ENCODE measurements at regions not wholly inside any gene's neighbourhood (a gene's known extent, or its start where the extent isn't known, plus 50 kb on each side); places are given as distances from the start of the nearest gene placed in this dataset.

- 92 to 96% methylated on average over 1 to 3 of the region's 4 CpGs for WGBS, 2 experiments (ENCODE audit: insufficient coverage in 2 of 2)
- H3K36me3 ChIP-seq (ENCODE audit: control insufficient read depth, insufficient read depth, low read length): no peaks in the 10 kb centered on the region
- peaks cover 13% of the 10 kb centered on the region for H3K4me1 ChIP-seq (ENCODE audit: control insufficient read depth, insufficient read depth, low read length, poor library complexity, severe bottlenecking)
- no peaks in the 10 kb centered on the region for H3K9me3 ChIP-seq (ENCODE audit: control insufficient read depth, low read length)
- no peak overlapping the region for H3K27ac ChIP-seq (ENCODE audit: low read depth, low read length, severe bottlenecking)
- no peak overlapping the region for H3K4me3 ChIP-seq (ENCODE audit: extremely low read depth, insufficient read depth, low read length, poor library complexity, severe bottlenecking)
Observed at GRCh38 chr22:27507935-27508526, 293.5 kb downstream of the MN1 start.

- Histone ChIP-seq H3K27ac (ENCODE audit: low read depth, low read length, severe bottlenecking) (no peak overlapping the region), H3K4me3 (ENCODE audit: extremely low read depth, insufficient read depth, low read length, poor library complexity, severe bottlenecking) (no peak overlapping the region), H3K4me1 (ENCODE audit: control insufficient read depth, insufficient read depth, low read length, poor library complexity, severe bottlenecking) (peaks cover 13% of the 10 kb centered on the region), H3K9me3 (ENCODE audit: control insufficient read depth, low read length) (no peaks in the 10 kb centered on the region), H3K36me3 (ENCODE audit: control insufficient read depth, insufficient read depth, low read length) (no peaks in the 10 kb centered on the region)
- 95% methylated on average over 2 of the region's 3 CpGs; no CpG with 5 or more reads in 1 of the 2 experiments for WGBS, 2 experiments (ENCODE audit: insufficient coverage in 2 of 2)
Observed at GRCh38 chr22:27509132-27509920, 292.2 kb downstream of the MN1 start.

DNA sequence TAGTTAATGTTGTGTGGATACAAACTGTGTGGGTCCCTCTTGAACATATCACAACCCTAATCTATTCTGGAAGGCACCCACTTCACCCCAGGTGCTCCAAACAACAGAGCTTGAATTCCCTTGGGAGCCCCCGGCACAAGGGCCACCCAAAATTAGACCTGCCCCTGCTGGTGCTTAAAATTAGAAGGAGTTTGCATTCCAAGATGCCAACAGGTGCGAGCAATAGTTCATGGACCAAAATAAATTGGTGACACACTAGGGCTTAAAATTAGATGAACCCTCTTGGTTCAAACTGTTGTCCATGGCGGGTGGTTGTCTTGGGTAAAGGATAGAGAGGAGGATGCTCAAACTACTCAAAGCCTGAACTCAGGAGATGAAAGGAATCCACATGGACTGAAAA, 291.5 kb downstream of the MN1 start:
- Histone ChIP-seq H3K9me3 (ENCODE audit: control insufficient read depth, low read length) (no peaks in the 10 kb centered on the region), H3K4me1 (ENCODE audit: control insufficient read depth, insufficient read depth, low read length, poor library complexity, severe bottlenecking) (peaks cover 13% of the 10 kb centered on the region), H3K27ac (ENCODE audit: low read depth, low read length, severe bottlenecking) (no peak overlapping the region), H3K4me3 (ENCODE audit: extremely low read depth, insufficient read depth, low read length, poor library complexity, severe bottlenecking) (no peak overlapping the region), H3K36me3 (ENCODE audit: control insufficient read depth, insufficient read depth, low read length) (no peaks in the 10 kb centered on the region)
- WGBS, 2 experiments (ENCODE audit: insufficient coverage in 2 of 2): 96% methylated on average over 2 to 3 of the region's 3 CpGs

GRCh38 chr22:27512283-27512761, 289.2 kb downstream of the MN1 start:
- no peaks in the 10 kb centered on the region for H3K36me3 ChIP-seq (ENCODE audit: control insufficient read depth, insufficient read depth, low read length)
- H3K27ac ChIP-seq (ENCODE audit: low read depth, low read length, severe bottlenecking): no peak overlapping the region
- H3K4me1 ChIP-seq (ENCODE audit: control insufficient read depth, insufficient read depth, low read length, poor library complexity, severe bottlenecking): peaks cover 9% of the 10 kb centered on the region
- H3K4me3 ChIP-seq (ENCODE audit: extremely low read depth, insufficient read depth, low read length, poor library complexity, severe bottlenecking): no peak overlapping the region
- WGBS, 2 experiments (ENCODE audit: insufficient coverage in 2 of 2): 82 to 90% methylated on average over 8 to 9 of the region's 13 CpGs
- no peaks in the 10 kb centered on the region for H3K9me3 ChIP-seq (ENCODE audit: control insufficient read depth, low read length)

DNA sequence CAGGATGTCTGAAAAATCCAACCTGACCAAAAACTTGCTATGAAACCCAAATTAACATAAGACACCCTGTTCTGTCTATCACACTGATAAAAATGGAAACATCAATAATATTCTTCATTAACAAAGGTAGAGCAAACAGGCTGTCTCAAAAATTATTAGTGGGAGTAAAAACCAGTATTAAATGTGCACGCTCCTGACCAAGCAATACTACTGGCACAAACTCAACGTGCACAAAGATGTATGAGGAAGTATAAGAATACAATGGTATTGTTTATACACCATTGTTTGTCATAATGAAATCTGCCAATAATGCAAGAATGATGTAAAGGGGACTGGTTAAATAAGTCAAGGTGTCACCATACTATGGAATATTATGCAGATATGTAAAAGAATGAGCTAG, 288.5 kb downstream of the MN1 start:
- Histone ChIP-seq H3K36me3 (ENCODE audit: control insufficient read depth, insufficient read depth, low read length) (no peaks in the 10 kb centered on the region), H3K4me1 (ENCODE audit: control insufficient read depth, insufficient read depth, low read length, poor library complexity, severe bottlenecking) (peaks cover 8% of the 10 kb centered on the region), H3K4me3 (ENCODE audit: extremely low read depth, insufficient read depth, low read length, poor library complexity, severe bottlenecking) (no peak overlapping the region), H3K27ac (ENCODE audit: low read depth, low read length, severe bottlenecking) (no peak overlapping the region), H3K9me3 (ENCODE audit: control insufficient read depth, low read length) (no peaks in the 10 kb centered on the region)
- no CpG with 5 or more reads among the region's 2 CpGs for WGBS, 2 experiments (ENCODE audit: insufficient coverage in 2 of 2)

DNA sequence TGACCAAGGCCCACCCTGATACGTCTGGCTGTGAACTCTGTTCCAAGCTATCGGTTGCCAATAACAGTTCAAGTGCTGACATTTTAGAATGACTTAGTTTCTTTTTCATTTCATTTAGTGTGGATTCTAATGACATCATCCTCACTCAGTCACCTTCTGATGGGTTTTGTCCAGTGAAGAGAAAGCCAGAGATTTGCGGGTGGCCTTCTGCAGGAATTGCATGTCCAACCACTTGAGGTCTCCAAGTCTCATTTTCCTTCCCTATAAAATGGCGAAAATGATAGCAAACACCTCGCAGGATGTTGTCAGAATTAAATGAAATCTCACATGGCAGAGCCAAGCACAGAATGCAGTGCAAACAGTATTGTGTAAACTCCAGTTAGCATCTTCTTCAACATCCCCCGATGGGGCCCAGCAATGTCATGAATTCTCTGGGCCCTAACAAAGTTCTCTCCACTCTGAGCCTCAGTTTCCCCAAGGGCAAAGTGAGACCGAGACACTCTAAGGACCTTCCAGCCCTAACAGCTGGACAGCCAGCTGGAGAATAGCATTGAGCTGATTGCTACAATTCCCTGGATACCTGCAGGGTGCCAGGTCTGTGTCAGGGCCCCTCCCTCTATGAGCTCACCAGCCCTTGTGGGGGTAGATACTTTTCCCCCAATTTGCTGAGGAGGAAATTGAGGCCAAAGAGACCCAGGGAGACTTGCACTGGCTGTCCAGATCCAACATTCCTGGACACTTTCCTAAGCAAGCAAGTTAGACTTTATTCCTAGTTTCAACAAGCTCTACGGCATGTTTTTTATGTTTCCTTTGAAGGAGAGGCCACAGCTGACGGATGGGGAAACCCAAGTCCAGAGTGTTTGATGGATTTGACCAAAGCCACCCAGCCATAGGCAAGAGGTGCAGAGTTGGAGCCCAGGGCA, 286.7 kb downstream of the MN1 start:
- 87 to 88% methylated on average over 5 to 7 of the region's 9 CpGs for WGBS, 2 experiments (ENCODE audit: insufficient coverage in 2 of 2)
- H3K9me3 ChIP-seq (ENCODE audit: control insufficient read depth, low read length): no peaks in the 10 kb centered on the region

GRCh38 chr22:27517361-27518155, 284.0 kb downstream of the MN1 start:
- Histone ChIP-seq H3K4me3 (ENCODE audit: extremely low read depth, insufficient read depth, low read length, poor library complexity, severe bottlenecking) (no peak overlapping the region), H3K36me3 (ENCODE audit: control insufficient read depth, insufficient read depth, low read length) (no peaks in the 10 kb centered on the region), H3K27ac (ENCODE audit: low read depth, low read length, severe bottlenecking) (no peak overlapping the region), H3K4me1 (ENCODE audit: control insufficient read depth, insufficient read depth, low read length, poor library complexity, severe bottlenecking) (peaks cover 7% of the 10 kb centered on the region), H3K9me3 (ENCODE audit: control insufficient read depth, low read length) (no peaks in the 10 kb centered on the region)
- 94 to 95% methylated on average over 6 of the region's 7 CpGs for WGBS, 2 experiments (ENCODE audit: insufficient coverage in 2 of 2)

More for the DNA sequence above, 286.7 kb downstream of the MN1 start:
- Histone ChIP-seq H3K27ac (ENCODE audit: low read depth, low read length, severe bottlenecking) (no peak overlapping the region), H3K36me3 (ENCODE audit: control insufficient read depth, insufficient read depth, low read length) (no peaks in the 10 kb centered on the region), H3K4me3 (ENCODE audit: extremely low read depth, insufficient read depth, low read length, poor library complexity, severe bottlenecking) (no peak overlapping the region), H3K4me1 (ENCODE audit: control insufficient read depth, insufficient read depth, low read length, poor library complexity, severe bottlenecking) (peaks cover 14% of the 10 kb centered on the region)

DNA sequence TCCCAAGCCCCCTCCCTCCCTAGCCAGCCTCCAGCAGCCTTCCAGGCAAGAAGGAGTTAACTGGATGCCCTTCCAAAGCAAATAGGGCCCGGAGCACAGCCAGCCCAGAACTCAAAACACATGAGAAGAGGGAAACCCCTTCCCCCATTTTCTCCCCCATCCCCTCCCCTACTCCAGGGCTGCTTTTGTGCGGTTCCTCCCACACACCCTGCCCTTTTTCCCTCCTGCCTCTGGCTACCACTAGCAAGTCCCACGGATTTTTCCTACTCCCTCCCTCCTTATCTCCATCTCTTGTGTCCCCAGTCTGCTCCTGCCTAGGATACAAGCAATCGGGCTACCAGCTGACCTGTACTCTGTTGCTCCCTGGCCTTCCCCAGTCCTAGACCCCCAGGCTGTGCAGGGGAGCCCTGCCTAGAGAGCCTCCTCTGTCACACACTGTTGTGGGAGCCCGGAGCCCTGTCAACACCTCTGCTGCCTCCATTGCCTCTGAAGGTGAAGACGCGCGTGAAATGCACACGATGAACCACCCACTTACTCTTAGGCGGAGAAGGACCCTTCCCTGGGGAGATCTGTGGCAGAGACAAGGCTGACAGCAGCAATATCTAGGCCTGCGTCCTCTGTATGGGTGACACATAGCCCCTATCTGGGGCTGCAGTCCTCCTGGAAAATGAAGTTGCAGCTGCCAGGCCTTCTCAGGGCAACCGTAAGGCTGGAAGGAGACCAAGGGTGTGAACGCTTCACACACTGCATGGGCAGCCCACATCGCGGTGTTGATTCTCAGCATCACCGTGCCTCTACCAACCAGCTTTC, 282.8 kb downstream of the MN1 start:
- H3K9me3 ChIP-seq (ENCODE audit: control insufficient read depth, low read length): no peaks in the 10 kb centered on the region
- no peak overlapping the region for H3K27ac ChIP-seq (ENCODE audit: low read depth, low read length, severe bottlenecking)
- no peaks in the 10 kb centered on the region for H3K36me3 ChIP-seq (ENCODE audit: control insufficient read depth, insufficient read depth, low read length)
- no peak overlapping the region for H3K4me3 ChIP-seq (ENCODE audit: extremely low read depth, insufficient read depth, low read length, poor library complexity, severe bottlenecking)
- whole genome bisulfite sequencing, 2 experiments (ENCODE audit: insufficient coverage in 2 of 2): 52 to 56% methylated on average over 10 to 12 of the region's 16 CpGs
- H3K4me1 ChIP-seq (ENCODE audit: control insufficient read depth, insufficient read depth, low read length, poor library complexity, severe bottlenecking): peaks cover 6% of the 10 kb centered on the region

DNA sequence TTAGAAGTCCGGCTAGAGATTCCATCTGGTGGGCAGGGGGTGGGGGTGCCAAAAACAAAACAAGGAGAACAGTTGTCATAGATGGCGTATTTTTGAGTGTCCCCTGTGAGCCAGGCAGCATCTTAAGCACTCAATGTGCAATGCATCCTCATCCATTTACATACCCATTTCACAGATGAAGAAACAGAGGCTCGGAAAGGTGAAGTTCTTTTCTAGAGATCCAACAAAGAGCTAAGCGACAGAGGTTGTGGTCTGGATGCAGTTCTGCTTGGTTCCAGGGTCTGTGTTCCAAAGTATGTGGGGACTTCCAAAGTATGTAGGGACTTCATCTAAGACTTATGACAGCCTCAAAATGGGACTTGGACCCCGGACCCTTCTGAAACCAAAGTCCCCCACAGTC, 277.8 kb downstream of the MN1 start:
- 84 to 100% methylated on average over 2 of the region's 5 CpGs for WGBS, 2 experiments (ENCODE audit: insufficient coverage in 2 of 2)
- no peaks in the 10 kb centered on the region for H3K36me3 ChIP-seq (ENCODE audit: control insufficient read depth, insufficient read depth, low read length)

More for the DNA sequence above, 277.8 kb downstream of the MN1 start:
- Histone ChIP-seq H3K4me1 (ENCODE audit: control insufficient read depth, insufficient read depth, low read length, poor library complexity, severe bottlenecking) (peaks cover 6% of the 10 kb centered on the region), H3K27ac (ENCODE audit: low read depth, low read length, severe bottlenecking) (no peak overlapping the region), H3K4me3 (ENCODE audit: extremely low read depth, insufficient read depth, low read length, poor library complexity, severe bottlenecking) (no peak overlapping the region), H3K9me3 (ENCODE audit: control insufficient read depth, low read length) (no peaks in the 10 kb centered on the region)
